HT1080 (cell line): ENCODE measurements at regions not wholly inside any gene's neighbourhood (a gene's known extent, or its start where the extent isn't known, plus 50 kb on each side); places are given as distances from the start of the nearest gene placed in this dataset.

ENCODE experiments used
- DNase-seq: peaks from one replicate; pipeline ENCODE4 v3.0.0-alpha.2; 2015; ENCODE audit warnings: low read depth

- DNase-seq = peak; percentile 7
Measured at GRCh38 chr2:144707736-144708326, 187.9 kb upstream of the ZEB2 start.

- no peak for DNase-seq
Measured at GRCh38 chr2:144706647-144707046, 186.7 kb upstream of the ZEB2 start.

- no peak for DNase-seq
Measured at GRCh38 chr2:144705328-144706245, 185.7 kb upstream of the ZEB2 start.

DNA sequence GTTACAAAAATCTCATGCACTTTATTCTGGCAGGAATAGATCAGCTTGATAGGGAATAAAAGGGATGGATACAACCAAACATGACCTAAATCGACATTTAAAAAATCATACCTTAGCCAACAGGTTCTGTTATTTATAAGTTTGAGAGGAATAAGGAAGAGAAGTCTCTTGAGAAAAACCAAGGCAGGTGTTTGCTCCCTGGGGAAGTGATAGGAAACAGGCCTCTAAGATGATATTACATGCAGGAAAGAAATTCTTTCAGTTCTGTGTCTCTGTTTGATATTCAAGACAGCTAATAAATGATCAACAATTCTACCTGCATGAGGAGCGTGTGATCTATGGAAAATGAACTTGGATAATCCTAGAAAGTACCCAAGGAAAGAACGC lies 184.8 kb upstream of the ZEB2 start:
- no peak for DNase-seq

DNA sequence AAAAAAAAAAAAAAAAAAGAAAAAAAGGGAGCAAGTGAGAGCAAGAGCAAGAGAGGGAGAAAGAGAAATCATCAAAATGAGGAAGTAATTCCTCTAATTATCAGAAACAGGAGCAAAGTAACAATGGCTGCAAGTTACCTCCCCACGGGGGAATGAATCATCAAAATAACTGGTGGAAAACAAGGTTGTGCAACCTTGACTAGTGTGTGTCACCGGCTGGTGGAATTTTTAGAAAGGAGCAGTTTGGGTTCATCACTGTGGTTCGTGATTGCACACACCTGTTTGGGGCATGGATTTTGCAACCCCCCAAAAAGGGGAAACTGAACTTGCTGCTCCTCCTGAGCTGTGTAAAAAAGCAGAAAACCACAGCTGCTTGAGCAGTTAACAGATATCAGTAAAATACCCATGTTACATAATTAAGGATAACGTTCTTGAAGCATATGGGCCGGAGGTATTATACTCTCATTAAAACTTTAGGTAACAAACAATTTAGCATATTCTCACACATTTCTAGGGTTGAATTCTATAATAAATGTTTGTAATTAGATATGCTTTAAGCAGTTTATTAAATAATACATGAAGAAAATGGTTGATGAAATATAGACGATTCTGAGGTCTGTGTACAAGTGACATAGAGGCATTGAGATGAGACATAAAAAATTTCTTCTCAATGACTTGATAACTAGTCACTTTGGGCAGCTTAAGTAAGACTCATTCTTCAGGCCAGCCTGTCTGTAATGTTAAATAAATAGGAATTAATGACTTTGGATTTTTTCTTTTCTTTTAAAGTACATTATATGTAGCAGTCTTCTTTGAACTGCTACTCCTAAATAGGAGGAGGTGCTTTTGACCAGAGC lies 184.2 kb upstream of the ZEB2 start:
- peak; percentile 56 for DNase-seq

- DNase-seq = no peak
Measured at GRCh38 chr2:144702051-144702450, 182.1 kb upstream of the ZEB2 start.

DNA sequence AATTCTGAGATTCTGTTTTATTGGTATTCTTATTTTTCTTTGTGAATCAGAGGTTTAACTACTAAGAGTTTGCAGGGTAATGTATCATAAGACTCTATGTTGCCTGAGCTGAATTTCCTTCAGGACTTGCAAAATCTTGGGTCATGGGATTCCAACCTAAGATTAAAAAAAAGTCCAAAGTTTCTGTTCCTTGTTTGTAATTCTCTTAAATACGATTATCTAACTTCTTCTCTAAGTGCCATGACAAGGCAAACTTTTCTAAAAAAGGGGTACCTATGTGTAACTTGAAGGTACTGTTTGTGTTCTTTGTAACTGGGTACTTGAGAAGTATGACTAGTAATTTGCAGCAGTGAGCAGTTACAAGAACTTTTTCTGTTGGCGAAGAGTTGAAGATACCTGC lies 181.3 kb upstream of the ZEB2 start:
- DNase-seq = no peak

GRCh38 chr2:144698156-144698555 lies 178.2 kb upstream of the ZEB2 start:
- DNase-seq = no peak

DNA sequence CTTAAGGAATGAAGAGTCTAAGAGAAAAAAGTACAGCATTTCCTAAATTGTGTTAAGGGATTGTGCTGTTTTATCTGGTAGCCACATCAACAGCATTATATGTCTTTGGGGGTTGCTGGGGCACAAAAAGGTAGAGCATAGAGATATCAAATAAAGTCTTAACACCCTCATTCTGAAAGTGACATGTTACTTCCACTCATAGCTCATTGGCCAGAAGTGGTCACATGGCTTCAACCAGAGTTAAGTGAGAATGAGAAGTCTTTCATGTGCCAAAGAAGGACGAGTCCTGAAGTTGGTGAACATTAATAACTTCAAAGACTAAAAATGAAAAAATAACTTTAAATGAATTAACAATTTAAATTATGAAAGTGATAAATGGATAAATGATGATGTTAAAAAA lies 175.7 kb upstream of the ZEB2 start:
- DNase-seq = no peak

DNA sequence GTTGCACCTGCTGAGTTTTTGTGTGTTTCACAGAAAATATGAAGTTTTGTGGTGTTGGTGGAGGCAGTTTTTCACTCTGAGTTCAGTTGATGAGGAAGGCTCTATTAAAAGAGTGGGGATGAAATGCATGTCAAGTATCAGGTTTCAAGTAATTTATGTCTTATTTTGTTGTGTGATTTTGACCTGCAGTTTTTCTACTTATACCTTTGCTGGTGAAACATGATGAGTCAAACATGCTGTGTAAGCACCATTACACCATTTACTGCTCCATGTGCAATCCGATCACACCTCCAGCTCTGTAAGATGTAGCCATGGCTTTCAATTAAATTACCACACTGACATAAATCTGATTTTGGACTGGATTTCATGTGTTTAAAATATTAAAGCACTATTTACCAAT lies 174.5 kb upstream of the ZEB2 start:
- peak; percentile 11 for DNase-seq

DNA sequence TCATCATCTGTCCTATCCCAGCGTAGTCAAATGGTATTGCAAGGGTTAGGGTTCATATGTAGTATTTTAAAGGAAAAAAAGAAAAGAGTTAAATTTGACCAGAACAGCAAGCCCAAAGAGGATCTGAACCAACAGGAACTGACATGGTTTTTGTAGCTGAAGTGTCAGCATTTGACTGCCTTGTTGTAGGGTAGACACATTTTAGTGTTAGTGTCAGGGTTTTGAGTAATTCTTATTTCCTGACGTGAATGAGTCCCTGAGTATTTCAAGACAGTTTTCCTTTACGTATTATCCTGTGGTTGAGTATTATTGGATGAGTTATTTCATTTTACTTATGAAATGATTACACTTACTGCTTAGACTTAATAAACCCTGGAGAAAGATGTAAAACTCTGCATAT lies 173.3 kb upstream of the ZEB2 start:
- DNase-seq = no peak

DNA sequence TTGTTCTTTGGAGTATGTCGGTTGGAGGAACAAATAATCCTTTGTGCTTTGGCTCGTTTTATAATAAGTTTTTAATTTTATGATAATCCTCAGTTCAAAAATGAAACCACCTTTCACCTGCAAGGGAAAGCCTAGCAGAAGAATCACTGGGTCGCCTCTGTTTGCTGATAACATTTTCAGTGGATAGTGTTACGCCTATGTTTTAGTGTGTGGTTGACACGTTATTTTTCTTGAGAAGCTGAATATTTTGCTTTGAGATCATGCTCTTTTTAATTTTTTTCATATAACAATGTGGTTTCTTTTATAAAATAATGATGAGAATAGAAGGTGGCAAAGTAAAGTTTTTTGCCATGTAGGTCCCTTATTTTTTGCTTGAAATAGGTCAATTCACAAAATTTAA lies 172.7 kb upstream of the ZEB2 start:
- DNase-seq = no peak

GRCh38 chr2:144690771-144691170 lies 170.9 kb upstream of the ZEB2 start:
- no peak for DNase-seq

GRCh38 chr2:144686518-144687215 lies 166.7 kb upstream of the ZEB2 start:
- DNase-seq = no peak

DNA sequence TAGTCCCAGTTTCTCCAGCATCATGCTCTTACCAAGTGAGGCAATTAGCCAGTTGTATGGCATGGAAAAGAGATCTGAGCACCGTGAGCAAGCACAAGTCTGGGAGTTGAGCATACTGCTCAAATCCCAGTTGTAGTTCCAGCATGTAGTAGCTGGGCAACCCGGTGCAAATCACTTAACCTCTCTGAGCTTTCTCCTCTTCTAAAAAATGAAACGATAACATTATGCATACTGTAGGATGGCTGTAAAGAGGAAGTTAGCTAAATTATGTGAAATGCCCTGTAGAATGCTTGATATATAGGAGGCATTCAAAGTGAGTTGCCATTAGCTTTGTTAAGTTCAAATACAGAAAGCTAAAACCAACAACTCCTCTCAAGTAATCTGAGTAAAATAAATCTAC lies 164.0 kb upstream of the ZEB2 start:
- DNase-seq = no peak

- DNase-seq = no peak
Measured at GRCh38 chr2:144683107-144683753, 163.3 kb upstream of the ZEB2 start.

- DNase-seq = no peak
Measured at GRCh38 chr2:144682248-144682647, 162.3 kb upstream of the ZEB2 start.

GRCh38 chr2:144681389-144681788 lies 161.5 kb upstream of the ZEB2 start:
- no peak for DNase-seq

- no peak for DNase-seq
Measured at GRCh38 chr2:144679942-144680341, 160.0 kb upstream of the ZEB2 start.

DNA sequence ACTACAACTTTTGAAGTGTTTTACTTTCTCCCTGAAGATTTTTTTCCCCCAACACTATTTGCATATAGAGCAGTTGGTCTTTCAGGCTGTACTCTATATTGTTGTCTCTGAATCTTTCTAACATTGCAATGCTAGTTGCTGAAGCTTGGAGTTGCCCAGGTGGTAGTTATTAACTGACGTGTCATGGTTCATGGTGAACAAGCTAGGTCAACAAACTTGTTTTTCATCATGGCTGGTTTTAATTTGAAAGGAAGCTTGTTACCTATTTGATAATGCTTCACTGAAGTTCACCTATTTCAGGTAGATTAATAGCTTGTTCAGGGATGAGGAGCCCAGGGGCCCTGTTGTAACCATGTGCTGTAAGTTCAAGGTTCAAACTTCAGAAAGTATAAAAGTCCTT lies 158.8 kb upstream of the ZEB2 start:
- no peak for DNase-seq

- no peak for DNase-seq
Measured at GRCh38 chr2:144675731-144676130, 155.8 kb upstream of the ZEB2 start.
